ENCODE measurements at regions not wholly inside any gene's neighbourhood (a gene's known extent, or its start where the extent isn't known, plus 50 kb on each side); places are given as distances from the start of the nearest gene placed in this dataset.

- TF ChIP-seq CTCF (IDR thresholded peaks at IDR 0.05 in 8 of 11, conservative IDR thresholded peaks at IDR 0.05 in 3 of 11) (no peak), POLR2A (IDR thresholded peaks at IDR 0.05) (no peak)
Measured at GRCh38 chr10:44217274-44217820, 167.6 kb downstream of the CXCL12 start.
